ENCODE measurements at regions not wholly inside any gene's neighbourhood (a gene's known extent, or its start where the extent isn't known, plus 50 kb on each side); places are given as distances from the start of the nearest gene placed in this dataset.

GRCh38 chrX:125940985-125941384 is 225.1 kb downstream of the DCAF12L2 start:
- Histone ChIP-seq H3K79me2 (ENCODE audit: insufficient read depth, low read length) (no peaks in the 10 kb centered on the region), H4K20me1 (ENCODE audit: insufficient read depth, low read length) (no peaks in the 10 kb centered on the region), H3K4me2 (ENCODE audit: low read length) (no peak overlapping the region), H2AFZ (ENCODE audit: low read length) (no peak overlapping the region), H3F3A (ENCODE audit: insufficient read depth, low read length) (no peaks in the 10 kb centered on the region), H3K4me1 (ENCODE audit: insufficient read depth, low read length, severe bottlenecking) (no peaks in the 10 kb centered on the region), H3K36me3 (ENCODE audit: insufficient read depth, low read length) (no peaks in the 10 kb centered on the region), H3K9me3 (ENCODE audit: low read length) (no peaks in the 10 kb centered on the region), H3K9ac (ENCODE audit: low read length) (no peak overlapping the region), H3K9me2 (ENCODE audit: low read depth, low read length) (no peaks in the 10 kb centered on the region), H3K27me3 (ENCODE audit: insufficient read depth, low read length) (no peaks in the 10 kb centered on the region), H3K27ac (ENCODE audit: low read depth, low read length, poor library complexity, severe bottlenecking) (no peak overlapping the region), H3K4me3 (ENCODE audit: low read depth, low read length, poor library complexity, severe bottlenecking) (no peak overlapping the region)
- TF ChIP-seq EZH2 (IDR thresholded peaks at IDR 0.05; ENCODE audit: borderline replicate concordance, low read length) (no peak), CTCF (IDR thresholded peaks at IDR 0.05; ENCODE audit: low read length) (no peak)

DNA sequence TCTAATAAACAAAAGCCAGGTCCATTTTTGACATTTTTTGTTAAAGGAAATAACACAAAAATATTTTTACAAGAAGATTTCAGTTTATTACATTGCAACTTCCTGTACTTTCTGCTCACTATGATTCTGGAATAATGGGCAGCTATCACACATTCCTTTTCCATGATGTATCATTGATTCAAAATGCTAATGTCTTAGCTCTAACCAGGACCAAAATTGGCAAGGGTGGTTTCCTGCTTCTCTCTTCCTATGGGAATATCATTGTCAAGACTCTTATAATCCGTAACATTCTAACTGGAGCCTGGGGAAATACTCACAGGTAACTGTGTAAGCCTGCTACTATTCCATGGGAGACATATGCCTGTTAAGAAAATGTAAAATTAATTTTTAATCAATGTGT is 218.6 kb downstream of the DCAF12L2 start:
- Histone ChIP-seq H3K4me1 (ENCODE audit: insufficient read depth, low read length, severe bottlenecking) (no peaks in the 10 kb centered on the region), H3K79me2 (ENCODE audit: insufficient read depth, low read length) (no peaks in the 10 kb centered on the region), H3F3A (ENCODE audit: insufficient read depth, low read length) (no peaks in the 10 kb centered on the region), H3K4me2 (ENCODE audit: low read length) (no peak overlapping the region), H3K27ac (ENCODE audit: low read depth, low read length, poor library complexity, severe bottlenecking) (no peak overlapping the region), H3K36me3 (ENCODE audit: insufficient read depth, low read length) (no peaks in the 10 kb centered on the region), H3K27me3 (ENCODE audit: insufficient read depth, low read length) (no peaks in the 10 kb centered on the region), H3K9me3 (ENCODE audit: low read length) (no peaks in the 10 kb centered on the region), H2AFZ (ENCODE audit: low read length) (no peak overlapping the region), H4K20me1 (ENCODE audit: insufficient read depth, low read length) (no peaks in the 10 kb centered on the region), H3K9me2 (ENCODE audit: low read depth, low read length) (no peaks in the 10 kb centered on the region), H3K9ac (ENCODE audit: low read length) (no peak overlapping the region), H3K4me3 (ENCODE audit: low read depth, low read length, poor library complexity, severe bottlenecking) (no peak overlapping the region)
- no peak for TF ChIP-seq EZH2 (IDR thresholded peaks at IDR 0.05; ENCODE audit: borderline replicate concordance, low read length)
- TF ChIP-seq CTCF (IDR thresholded peaks at IDR 0.05; ENCODE audit: low read length): no peak

- Histone ChIP-seq H4K20me1 (ENCODE audit: insufficient read depth, low read length) (no peaks in the 10 kb centered on the region), H3K4me3 (ENCODE audit: low read depth, low read length, poor library complexity, severe bottlenecking) (no peak overlapping the region), H3K9me2 (ENCODE audit: low read depth, low read length) (no peaks in the 10 kb centered on the region), H3K79me2 (ENCODE audit: insufficient read depth, low read length) (no peaks in the 10 kb centered on the region), H2AFZ (ENCODE audit: low read length) (no peak overlapping the region), H3K27ac (ENCODE audit: low read depth, low read length, poor library complexity, severe bottlenecking) (no peak overlapping the region), H3K4me2 (ENCODE audit: low read length) (no peak overlapping the region), H3K9me3 (ENCODE audit: low read length) (no peaks in the 10 kb centered on the region), H3F3A (ENCODE audit: insufficient read depth, low read length) (no peaks in the 10 kb centered on the region), H3K27me3 (ENCODE audit: insufficient read depth, low read length) (no peaks in the 10 kb centered on the region), H3K36me3 (ENCODE audit: insufficient read depth, low read length) (no peaks in the 10 kb centered on the region), H3K4me1 (ENCODE audit: insufficient read depth, low read length, severe bottlenecking) (no peaks in the 10 kb centered on the region), H3K9ac (ENCODE audit: low read length) (no peak overlapping the region)
- TF ChIP-seq EZH2 (IDR thresholded peaks at IDR 0.05; ENCODE audit: borderline replicate concordance, low read length) (no peak), CTCF (IDR thresholded peaks at IDR 0.05; ENCODE audit: low read length) (no peak)
These were observed 213.1 kb downstream of the DCAF12L2 start for GRCh38 chrX:125952973-125953372.
